Ectodermal cell (in vitro differentiated cells): ENCODE measurements at regions not wholly inside any gene's neighbourhood (a gene's known extent, or its start where the extent isn't known, plus 50 kb on each side); places are given as distances from the start of the nearest gene placed in this dataset.
"Not testable (repeated sequence)": the region's sequence is repeated elsewhere in the genome, so short reads cannot be mapped to it uniquely, and the experiment has no call there.

Experiments used
- H3K27ac ChIP-seq: 2 replicates; pipeline ENCODE4 v1.7.0; 2013; ENCODE audit warnings: mild to moderate bottlenecking, low read depth, low read length; ENCODE audit not compliant: insufficient read depth, poor library complexity, severe bottlenecking
- H3K27me3 ChIP-seq: 2 replicates; pipeline ENCODE4 v1.7.0; 2013; ENCODE audit warnings: mild to moderate bottlenecking, low read length; ENCODE audit not compliant: insufficient read depth, control insufficient read depth, poor library complexity, severe bottlenecking
- H3K36me3 ChIP-seq: one replicate; pipeline ENCODE4 v1.7.0; 2013; ENCODE audit warnings: low read length; ENCODE audit not compliant: control insufficient read depth, insufficient read depth
- H3K4me1 ChIP-seq: one replicate; pipeline ENCODE4 v1.7.0; 2013; ENCODE audit warnings: low read length; ENCODE audit not compliant: control insufficient read depth, insufficient read depth
- H3K4me3 ChIP-seq: 2 replicates; pipeline ENCODE4 v1.7.0; 2013; ENCODE audit warnings: low read depth, low read length, control low read depth; ENCODE audit not compliant: insufficient read depth
- H3K9me3 ChIP-seq: 2 replicates; pipeline ENCODE4 v1.7.0; 2013; ENCODE audit warnings: mild to moderate bottlenecking, low read length, moderate library complexity; ENCODE audit not compliant: control insufficient read depth
- WGBS, 2 experiments: methylation state at CpG; one replicate each; pipeline ENCODE4 v1.1.7; 2013; ENCODE audit warnings: missing lambda C conversion rate in 2 of 2; 5-methylcytosine and 5-hydroxymethylcytosine counted together

DNA sequence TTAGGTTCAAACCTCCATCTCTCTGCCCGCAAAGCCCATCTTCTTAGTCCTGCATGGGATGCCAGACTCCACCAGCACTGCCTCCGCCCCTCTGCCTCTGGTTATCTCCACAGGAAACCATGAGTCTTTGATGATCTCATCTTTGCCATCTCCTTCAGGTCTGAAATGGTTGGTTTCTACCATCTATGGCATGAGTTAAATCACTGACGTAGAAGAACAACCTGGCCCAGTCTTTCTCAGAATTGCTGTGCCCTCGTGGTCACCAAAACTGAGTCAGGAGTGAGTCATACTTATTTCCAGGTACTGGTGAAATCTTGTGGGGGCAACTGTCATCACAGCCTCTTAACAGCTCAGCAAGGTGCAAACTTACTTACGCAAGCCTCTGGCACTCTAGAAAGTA, 468.7 kb upstream of the C16orf82 start:
- peaks cover 4% of the 10 kb centered on the region for H3K4me1 ChIP-seq
- WGBS, 2 experiments, result 92% methylated on average over 5 of the region's 5 CpGs
- no peaks in the 10 kb centered on the region for H3K27me3 ChIP-seq
- no peaks in the 10 kb centered on the region for H3K36me3 ChIP-seq
- H3K4me3 ChIP-seq, result no peak overlapping the region
- no peaks in the 10 kb centered on the region for H3K9me3 ChIP-seq
- no peak overlapping the region for H3K27ac ChIP-seq

DNA sequence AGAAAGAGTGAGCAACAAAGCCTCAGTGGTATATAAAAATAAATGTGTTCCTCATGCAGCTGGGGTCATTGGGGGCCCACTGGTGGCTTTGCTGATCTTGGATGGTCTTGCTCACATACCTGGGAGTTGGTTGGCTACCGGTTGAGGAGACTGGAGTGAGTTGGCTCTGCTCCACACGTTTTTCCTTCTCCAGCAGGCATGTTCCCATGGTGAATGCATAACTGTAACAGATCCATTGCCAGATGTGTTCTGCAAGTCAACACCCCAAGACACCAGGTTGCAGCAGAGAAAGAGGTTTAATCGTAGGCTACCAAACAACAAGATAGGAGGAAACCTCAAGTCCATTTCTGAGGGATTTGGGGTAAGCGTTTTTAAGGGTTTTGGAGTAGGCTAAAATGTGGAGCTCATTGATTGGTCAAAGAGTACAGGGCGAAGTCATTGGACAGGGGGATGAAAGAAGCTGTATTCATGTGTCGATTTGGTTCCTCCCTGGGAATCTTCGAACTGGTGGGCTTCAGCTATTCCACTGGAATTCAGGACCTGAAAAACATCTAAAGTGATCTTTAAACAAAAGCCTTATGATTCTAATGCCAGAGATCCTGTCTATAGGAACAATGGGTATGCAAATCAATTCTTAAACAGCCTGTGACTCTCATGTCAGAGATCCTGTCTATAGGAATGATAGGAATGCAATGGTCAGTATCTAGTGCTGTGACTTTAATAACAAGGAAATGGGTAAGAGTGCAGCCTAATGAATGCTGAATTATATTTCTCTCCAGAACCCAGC, 467.5 kb upstream of the C16orf82 start:
- no peaks in the 10 kb centered on the region for H3K36me3 ChIP-seq
- H3K27ac ChIP-seq, result no peak overlapping the region
- no peak overlapping the region for H3K4me3 ChIP-seq
- H3K4me1 ChIP-seq, result no peaks in the 10 kb centered on the region
- no peaks in the 10 kb centered on the region for H3K9me3 ChIP-seq
- no peaks in the 10 kb centered on the region for H3K27me3 ChIP-seq
- WGBS, 2 experiments, result 64 to 72% methylated on average over 7 of the region's 7 CpGs

DNA sequence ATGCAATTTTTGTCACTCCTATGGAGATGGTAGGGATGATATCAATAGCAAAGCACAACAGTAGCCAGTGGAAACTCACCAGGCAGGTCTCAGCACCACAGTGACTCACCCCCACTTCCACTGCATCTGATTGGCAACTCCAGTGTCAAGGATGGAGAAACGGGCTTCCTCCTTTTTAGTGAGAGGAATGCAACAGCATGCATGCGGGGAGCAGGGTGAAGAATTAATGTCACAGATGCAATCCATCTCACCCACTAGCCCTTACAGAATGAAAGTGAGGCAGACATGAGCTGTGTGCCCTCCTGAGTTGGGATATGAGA, 467.0 kb upstream of the C16orf82 start:
- H3K4me3 ChIP-seq, result no peak overlapping the region
- WGBS, 2 experiments, result 79% methylated on average over 2 of the region's 2 CpGs; no CpG with 5 or more reads in 1 of the 2 experiments
- H3K9me3 ChIP-seq, result no peaks in the 10 kb centered on the region
- H3K4me1 ChIP-seq, result no peaks in the 10 kb centered on the region
- no peaks in the 10 kb centered on the region for H3K27me3 ChIP-seq
- H3K36me3 ChIP-seq, result no peaks in the 10 kb centered on the region
- no peak overlapping the region for H3K27ac ChIP-seq

DNA sequence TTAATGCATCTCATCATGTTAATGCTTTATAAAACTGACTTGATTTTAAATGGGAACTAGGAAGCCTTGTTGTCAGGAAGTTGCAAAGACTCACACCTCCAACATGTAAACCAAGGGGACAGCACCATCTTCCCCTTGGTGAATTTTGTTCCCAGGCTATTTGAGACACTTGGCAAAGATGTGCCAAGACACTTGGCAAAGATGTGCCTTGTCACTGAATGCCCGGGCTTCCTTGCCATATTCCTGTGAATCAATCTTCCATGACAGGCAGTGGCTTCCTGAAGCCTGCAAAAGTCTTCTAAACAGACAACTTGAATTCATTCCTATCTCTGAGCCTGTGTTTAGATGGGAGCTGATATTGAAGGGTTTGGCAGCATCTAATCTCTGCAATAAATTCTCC, 465.4 kb upstream of the C16orf82 start:
- no peaks in the 10 kb centered on the region for H3K36me3 ChIP-seq
- H3K4me3 ChIP-seq, result no peak overlapping the region
- H3K27ac ChIP-seq, result no peak overlapping the region
- no peaks in the 10 kb centered on the region for H3K27me3 ChIP-seq
- H3K4me1 ChIP-seq, result no peaks in the 10 kb centered on the region
- WGBS, 2 experiments, result 91% methylated on average over 1 of the region's 1 CpG
- H3K9me3 ChIP-seq, result no peaks in the 10 kb centered on the region

DNA sequence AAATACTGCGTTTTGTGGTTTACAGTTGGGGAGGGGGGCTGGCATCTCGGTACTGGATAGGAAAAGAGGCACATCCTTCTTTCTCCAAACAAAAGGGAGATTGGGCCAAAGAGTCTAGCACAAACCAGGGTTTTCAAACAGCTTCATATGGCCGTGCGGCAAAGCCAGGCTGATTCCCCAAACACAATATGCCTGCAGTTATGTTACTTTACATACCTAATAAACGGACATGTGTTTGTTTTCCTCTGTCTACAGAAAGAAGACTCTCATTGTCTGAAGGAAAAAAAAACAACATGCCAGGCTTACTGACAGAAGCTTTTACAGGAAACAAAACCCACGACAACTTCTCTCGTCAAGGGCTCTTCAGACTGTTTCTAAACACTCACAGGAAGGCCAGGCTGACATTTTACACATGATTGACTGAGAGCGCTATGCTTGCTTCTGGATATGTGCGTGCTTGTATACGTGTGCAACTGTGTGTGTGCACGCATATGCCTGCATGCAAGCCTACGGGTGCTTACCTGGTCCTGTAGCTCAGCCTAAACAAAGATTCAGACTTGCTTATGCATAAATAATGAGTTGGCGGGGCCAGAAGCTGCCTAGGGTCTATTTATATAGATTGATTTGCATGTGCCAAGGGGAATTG, 461.0 kb upstream of the C16orf82 start:
- H3K27ac ChIP-seq, result no peak overlapping the region
- H3K27me3 ChIP-seq, result no peaks in the 10 kb centered on the region
- H3K4me3 ChIP-seq, result no peak overlapping the region
- WGBS, 2 experiments, result 95% methylated on average over 13 of the region's 13 CpGs
- no peaks in the 10 kb centered on the region for H3K36me3 ChIP-seq
- H3K4me1 ChIP-seq, result no peaks in the 10 kb centered on the region
- H3K9me3 ChIP-seq, result no peaks in the 10 kb centered on the region

DNA sequence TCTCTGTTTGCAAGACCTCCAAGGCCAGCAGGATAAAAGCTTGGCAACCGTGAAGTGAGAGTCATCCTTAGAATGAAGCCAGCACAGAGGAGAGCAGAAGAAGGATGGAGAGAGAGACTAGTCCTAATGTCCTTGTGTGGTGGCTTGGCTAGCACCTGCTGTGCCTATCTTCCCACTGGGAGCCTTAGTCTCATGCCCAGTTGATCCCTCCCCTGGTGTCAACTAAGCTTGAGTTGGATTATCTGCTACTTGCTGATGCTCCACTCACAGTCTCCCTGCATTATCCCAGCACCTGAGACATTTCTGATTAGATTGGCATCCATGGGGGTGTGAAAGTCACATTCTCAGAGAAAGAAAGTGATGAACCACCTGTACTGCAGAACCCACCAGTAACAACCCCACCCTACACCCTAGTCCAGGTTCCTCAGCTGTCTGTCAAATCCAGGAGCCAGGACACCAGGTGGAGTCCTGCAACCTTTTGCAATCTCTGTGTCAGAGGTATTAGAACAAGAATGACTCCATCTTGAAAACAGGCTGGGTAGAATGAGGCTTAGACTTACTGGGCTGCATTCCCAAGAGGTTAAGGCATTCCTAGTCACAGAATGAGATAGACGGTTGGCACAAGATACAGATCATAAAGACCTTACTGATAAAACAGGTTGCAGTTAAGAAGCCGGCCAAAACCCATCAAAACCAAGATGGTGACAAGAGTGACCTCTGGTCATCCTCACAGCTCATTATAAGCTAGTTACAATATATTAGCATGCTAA, 460.2 kb upstream of the C16orf82 start:
- H3K4me1 ChIP-seq, result no peaks in the 10 kb centered on the region
- H3K27me3 ChIP-seq, result no peaks in the 10 kb centered on the region
- no peak overlapping the region for H3K4me3 ChIP-seq
- no peak overlapping the region for H3K27ac ChIP-seq
- H3K36me3 ChIP-seq, result no peaks in the 10 kb centered on the region
- 89 to 92% methylated on average over 3 of the region's 3 CpGs for WGBS, 2 experiments
- no peaks in the 10 kb centered on the region for H3K9me3 ChIP-seq

DNA sequence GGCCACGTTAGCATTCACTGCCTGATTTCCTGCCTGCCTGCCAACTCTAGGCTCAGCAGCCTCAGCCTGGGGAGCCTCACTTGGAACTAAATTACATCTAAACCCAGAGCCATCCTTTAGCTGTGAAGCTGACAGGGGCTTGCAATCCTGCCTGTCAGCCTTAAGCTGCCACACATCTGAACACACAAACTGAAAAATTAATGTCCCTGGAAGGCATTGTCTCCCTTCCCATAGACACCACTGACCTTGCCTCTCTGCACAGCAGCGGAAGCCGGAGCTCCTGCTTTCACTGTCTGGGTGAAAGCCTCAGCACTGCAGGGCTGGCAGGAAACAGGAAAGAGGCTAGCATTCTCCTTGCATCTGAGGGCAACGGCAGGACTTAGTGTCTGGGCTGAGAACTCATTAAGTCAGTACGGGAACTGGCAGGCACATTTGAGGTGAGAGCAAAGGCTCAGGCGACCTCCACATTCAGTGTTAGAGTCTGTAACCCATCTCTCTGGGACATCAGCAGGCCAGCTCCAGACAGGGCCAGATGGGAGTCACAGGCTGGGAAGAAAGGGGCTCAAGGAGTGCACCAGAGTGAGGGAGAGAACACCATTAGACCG, 452.4 kb upstream of the C16orf82 start:
- Histone ChIP-seq H3K4me3 (no peak overlapping the region), H3K4me1 (no peaks in the 10 kb centered on the region), H3K9me3 (no peaks in the 10 kb centered on the region), H3K36me3 (no peaks in the 10 kb centered on the region), H3K27me3 (no peaks in the 10 kb centered on the region), H3K27ac (no peak overlapping the region)
- 75 to 76% methylated on average over 7 of the region's 7 CpGs for WGBS, 2 experiments

DNA sequence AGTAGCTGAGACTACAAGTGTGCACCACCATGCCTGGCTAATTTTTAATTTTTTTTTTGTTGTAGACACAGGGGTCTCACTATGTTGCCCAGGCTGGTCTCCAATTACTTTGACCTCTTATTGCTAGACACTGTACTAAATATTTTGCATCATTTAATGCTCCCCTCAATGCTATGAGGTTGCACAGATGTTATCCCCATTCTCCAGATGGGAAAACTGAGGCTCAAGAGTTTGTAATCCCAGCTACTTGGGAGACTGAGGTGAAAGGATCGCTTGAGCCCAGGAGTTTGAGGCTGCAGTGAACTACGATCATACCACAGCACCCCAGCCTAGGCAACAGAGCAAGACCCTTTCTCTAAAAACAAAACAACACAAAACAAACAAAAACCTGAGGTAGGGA, 443.3 kb upstream of the C16orf82 start:
- no peaks in the 10 kb centered on the region for H3K36me3 ChIP-seq
- no peak overlapping the region for H3K27ac ChIP-seq
- no peaks in the 10 kb centered on the region for H3K9me3 ChIP-seq
- 92 to 100% methylated on average over 2 of the region's 2 CpGs for WGBS, 2 experiments
- peaks cover 4% of the 10 kb centered on the region for H3K4me1 ChIP-seq
- no peaks in the 10 kb centered on the region for H3K27me3 ChIP-seq
- no peak overlapping the region for H3K4me3 ChIP-seq

DNA sequence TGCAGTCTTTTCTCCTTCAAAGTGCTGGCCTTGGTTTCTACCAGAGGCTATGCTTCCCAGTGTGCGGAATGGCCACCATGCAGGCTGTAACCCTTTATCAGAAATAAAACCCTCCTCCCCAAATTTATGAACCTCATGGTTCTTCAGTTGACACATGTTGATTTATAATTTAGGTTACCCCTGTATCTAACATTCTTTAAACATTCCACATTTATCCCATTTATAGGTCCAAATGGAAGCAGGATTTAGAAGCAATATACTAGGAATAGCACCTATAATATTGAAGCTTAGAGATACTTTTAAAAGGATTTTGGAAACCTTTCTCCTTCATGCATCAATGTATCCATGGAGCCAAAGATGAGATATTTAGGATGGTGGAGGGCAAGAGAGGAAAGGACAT, 438.8 kb upstream of the C16orf82 start:
- Histone ChIP-seq H3K9me3 (no peaks in the 10 kb centered on the region), H3K4me1 (peaks cover 4% of the 10 kb centered on the region), H3K27ac (no peak overlapping the region), H3K36me3 (no peaks in the 10 kb centered on the region), H3K4me3 (no peak overlapping the region), H3K27me3 (no peaks in the 10 kb centered on the region)
- WGBS, 2 experiments, result 100% methylated on average over 1 of the region's 1 CpG

DNA sequence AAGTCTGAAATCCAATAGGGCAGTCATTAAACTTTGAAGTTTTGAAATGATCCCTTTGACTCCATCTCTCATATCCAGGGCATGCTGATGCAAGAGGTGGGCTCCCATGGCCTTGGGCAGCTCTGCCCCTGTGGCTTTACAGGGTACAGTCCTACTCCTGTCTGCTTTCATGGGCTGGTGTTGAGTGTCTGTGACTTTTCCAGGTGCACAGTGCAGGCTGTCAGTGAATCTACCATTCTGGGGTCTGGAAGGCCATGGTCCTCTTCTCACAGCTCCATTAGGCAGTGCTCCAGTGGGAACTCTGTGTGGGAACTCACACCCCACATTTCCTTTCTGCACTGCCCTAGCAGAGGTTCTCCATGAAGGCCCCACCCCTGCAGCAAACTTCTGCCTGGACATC, 435.4 kb upstream of the C16orf82 start:
- not testable (repeated sequence) for H3K27me3 ChIP-seq, H3K4me3 ChIP-seq, H3K27ac ChIP-seq, H3K4me1 ChIP-seq, H3K36me3 ChIP-seq, H3K9me3 ChIP-seq
